HG02642 (cell line): ENCODE measurements at regions not wholly inside any gene's neighbourhood (a gene's known extent, or its start where the extent isn't known, plus 50 kb on each side); places are given as distances from the start of the nearest gene placed in this dataset.

ENCODE experiments used
- ATAC-seq: cut with Tn5 transposase; IDR thresholded peaks from one replicate; pipeline ENCODE4 v1.9.1; 2021; ENCODE audit warnings: mild to moderate bottlenecking; ENCODE audit not compliant: unreplicated experiment, poor library complexity

DNA sequence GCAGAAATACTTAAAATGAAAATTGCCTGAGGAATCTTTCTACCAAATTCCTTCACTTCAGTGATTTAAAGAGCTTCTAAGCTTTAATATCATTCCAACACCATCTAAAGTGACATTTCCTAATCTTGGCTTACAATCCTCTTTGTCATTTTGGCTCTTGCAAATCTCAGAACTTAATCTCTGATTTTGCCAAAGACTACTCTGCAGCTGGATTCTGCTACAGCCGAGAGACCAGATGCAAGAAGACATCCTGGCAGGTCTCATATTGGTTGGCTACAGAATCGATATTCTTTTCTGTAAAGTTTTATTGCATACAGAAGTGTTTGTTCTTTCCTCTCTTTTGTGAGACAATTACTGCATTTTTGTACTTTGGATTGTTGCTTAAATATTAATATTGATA is 716.5 kb upstream of the LRATD1 start:
- no peak for ATAC-seq

DNA sequence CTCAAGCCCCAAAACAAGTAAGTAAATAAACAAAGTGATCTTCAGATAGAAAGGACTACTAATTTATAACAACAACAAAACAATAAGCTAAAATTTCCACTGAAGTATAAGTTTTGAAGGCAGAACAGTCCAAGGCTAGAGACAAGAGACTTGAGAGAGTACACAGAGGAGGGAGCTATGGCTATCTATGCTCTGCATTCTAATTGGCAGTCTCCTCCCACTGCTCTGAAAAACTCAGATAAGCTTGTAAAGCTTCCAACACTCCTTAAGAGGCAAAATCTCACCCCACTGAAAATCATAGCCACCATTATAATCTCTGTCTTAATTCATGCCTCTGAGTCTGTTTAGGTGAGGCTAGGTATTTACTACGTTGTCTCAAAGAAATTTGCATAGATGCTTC is 714.6 kb upstream of the LRATD1 start:
- no peak for ATAC-seq

DNA sequence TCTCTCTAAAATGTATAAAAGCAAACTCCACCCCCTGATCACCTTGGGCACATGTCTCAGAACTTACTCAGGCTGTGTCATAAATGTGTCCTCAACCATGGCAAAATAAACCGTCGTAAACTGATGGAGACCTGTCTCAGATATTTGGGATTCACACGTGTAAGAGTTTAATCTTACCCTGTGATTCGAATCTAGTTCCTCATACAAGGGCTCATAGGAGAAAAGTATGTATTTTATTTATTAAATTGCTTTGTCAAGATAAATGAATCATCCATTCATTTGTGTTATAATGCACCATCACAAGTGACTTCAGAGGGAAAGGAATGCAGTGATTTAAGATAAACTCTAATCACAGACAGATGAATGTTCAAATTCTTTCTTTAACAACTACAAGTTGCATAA is 712.5 kb upstream of the LRATD1 start:
- ATAC-seq, result no peak

DNA sequence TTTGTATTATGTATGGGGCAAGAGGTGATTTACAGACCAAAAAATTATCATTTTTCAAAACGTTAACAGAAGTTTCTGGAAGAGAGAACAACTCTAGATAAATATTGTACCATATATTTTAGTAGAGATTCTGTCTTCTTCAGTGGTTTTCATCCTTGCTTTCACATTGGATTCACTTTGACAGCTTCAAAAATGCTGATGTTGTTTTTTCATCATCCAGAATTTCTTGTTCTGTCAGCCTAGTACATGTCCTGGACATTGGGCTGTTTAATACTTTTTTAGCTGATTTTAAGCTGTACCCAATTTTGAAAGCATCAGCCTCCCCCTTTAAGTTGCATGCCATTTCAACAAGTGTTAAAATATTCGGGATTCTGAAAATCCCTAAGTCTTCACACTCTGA is 711.3 kb upstream of the LRATD1 start:
- ATAC-seq, result no peak

DNA sequence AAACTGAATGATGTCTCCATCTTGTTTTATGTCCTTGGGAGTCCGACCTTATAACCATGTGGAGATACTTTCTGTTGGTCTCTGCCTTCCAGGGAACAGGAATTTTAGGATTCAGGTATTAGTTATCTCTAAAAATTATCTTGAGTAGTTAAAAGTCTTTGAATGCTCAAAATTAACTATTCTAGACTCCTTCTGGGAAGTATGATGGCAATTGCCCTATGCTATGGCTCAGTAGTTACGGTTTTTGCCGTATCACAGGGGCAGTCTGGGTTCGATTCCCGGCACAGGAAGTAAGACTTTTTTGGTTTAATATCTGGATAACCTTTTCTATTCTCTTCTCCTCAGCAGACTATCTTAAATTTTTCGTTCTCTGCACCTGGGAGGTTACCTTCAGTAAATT is 708.7 kb upstream of the LRATD1 start:
- no peak for ATAC-seq

- no peak for ATAC-seq
Observed at GRCh38 chr2:13942111-13942510, 690.4 kb upstream of the LRATD1 start.

DNA sequence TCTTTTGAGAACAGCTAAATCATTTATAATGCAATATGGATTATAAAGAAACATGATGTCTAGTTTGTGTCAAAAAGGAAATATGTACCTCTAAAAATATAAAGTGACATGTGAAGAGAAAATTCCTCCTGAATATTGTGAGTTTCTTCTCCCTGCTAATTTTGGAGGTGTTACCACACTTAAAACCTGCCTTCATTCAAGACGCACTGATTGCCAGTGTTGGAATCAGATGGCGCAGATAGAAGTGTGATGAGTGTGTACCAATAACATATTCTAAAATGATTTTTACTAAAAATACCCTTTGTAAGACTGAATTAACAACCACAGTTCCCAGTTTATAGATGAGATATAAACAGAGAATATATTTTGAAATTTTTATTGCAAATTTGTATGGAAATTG is 681.8 kb upstream of the LRATD1 start:
- no peak for ATAC-seq

- no peak for ATAC-seq
Observed at GRCh38 chr2:13968811-13969210, 663.7 kb upstream of the LRATD1 start.

DNA sequence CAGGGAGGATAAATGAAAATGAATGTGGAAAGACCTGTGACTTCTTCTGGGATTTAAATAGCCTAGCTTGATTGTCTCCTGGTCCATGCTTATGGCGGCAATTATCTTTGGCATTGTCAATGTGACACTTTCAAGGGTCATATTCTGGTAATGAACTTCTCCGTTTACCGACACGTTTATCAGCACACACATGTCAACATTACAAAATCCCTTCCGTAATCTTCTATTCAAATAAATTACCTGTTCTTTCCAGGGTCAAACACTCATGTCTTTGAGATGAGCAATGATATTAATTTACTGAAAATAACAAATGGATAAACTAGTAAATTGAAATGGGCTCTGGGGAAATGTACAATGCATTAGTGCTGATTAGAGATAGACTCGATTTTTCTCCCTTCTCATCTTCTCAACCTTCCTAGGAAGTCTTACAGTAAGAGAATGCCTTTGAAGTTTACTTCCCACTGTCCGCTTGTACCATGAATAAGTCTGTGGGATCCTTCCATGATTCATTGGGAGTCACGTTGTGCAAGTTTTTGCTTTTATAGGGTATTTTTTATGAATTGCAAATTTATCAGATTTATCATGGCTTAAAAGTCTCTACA is 646.3 kb upstream of the LRATD1 start:
- no peak for ATAC-seq

DNA sequence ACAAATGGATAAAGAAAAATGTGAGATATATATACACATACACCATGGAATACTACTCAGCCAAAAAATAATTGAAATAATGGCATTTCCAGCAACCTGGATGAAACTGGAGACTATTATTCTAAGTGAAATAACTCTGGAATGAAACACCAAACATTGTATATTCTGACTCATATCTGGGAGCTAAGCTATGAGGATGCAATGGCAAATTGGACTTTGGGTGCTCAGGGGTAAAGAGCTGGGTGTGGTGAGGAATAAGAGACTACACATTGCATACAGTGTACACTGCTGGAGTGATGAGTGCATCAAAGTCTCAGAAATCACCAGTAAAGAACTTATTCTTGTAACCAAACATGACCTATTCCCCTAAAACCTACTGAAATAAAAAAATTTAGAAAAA is 636.0 kb upstream of the LRATD1 start:
- no peak for ATAC-seq

- ATAC-seq, result no peak
Observed at GRCh38 chr2:14011190-14011589, 621.3 kb upstream of the LRATD1 start.

GRCh38 chr2:14015113-14015630 is 617.3 kb upstream of the LRATD1 start:
- ATAC-seq, result no peak

GRCh38 chr2:14016289-14016955 is 616.1 kb upstream of the LRATD1 start:
- no peak for ATAC-seq

DNA sequence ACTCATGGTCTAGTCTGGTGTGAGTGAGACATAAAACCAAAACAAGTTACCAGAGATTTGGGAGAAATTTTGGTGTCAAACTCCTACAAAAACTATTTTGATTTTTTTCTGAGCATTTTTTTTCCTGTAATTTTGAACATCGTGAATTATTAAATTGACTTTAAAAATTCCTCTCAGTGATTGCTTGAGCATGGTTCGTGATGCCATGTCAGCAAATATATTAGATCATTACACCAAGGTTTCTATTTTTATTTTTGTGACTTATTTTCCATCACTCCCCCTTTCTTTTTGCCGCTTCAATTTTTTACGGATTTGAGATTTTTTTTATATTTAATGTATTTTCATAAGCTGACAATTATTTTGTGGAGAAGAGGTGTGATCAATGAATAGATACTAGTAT is 613.9 kb upstream of the LRATD1 start:
- no peak for ATAC-seq

GRCh38 chr2:14023558-14023957 is 609.0 kb upstream of the LRATD1 start:
- ATAC-seq, result no peak

GRCh38 chr2:14039134-14039533 is 593.4 kb upstream of the LRATD1 start:
- no peak for ATAC-seq

- ATAC-seq, result no peak
Observed at GRCh38 chr2:14047491-14047890, 585.0 kb upstream of the LRATD1 start.

GRCh38 chr2:14051401-14051800 is 581.1 kb upstream of the LRATD1 start:
- no peak for ATAC-seq

- no peak for ATAC-seq
Observed at GRCh38 chr2:14053105-14053504, 579.4 kb upstream of the LRATD1 start.

DNA sequence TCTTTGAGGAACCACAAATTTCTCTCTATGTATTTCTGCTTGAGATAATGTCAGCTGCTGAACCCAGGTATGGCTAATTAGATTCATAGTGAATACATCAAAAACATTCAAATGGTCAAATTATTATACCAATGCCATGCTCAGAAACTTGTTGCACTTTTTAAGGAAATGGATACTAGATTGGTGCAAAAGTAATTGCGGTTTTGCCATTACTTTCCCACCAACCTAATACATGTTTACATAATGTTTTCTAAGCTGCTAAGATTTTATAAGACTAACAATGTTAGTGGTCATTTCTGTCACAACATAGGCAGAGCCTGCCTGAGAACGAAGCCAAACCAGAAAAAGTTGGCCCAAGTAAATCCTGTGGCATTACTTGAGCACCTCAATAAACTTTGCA is 568.2 kb upstream of the LRATD1 start:
- no peak for ATAC-seq

GRCh38 chr2:14072338-14072737 is 560.2 kb upstream of the LRATD1 start:
- no peak for ATAC-seq

- no peak for ATAC-seq
Observed at GRCh38 chr2:14074691-14075090, 557.8 kb upstream of the LRATD1 start.
